ENCODE measurements at regions not wholly inside any gene's neighbourhood (a gene's known extent, or its start where the extent isn't known, plus 50 kb on each side); places are given as distances from the start of the nearest gene placed in this dataset.
"Not testable (repeated sequence)": the region's sequence is repeated elsewhere in the genome, so short reads cannot be mapped to it uniquely, and the experiment has no call there.

GRCh38 chr2:132268284-132268976 lies 106.7 kb upstream of the ANKRD30BL start:
- H3K27me3 Mint-ChIP-seq, H3K9me3 Mint-ChIP-seq, H3K36me3 Mint-ChIP-seq, H3K4me1 Mint-ChIP-seq, H3K27ac Mint-ChIP-seq, ATAC-seq: not testable (repeated sequence)
- peak overlapping the region; percentile 40 for H3K4me3 Mint-ChIP-seq

- peaks cover under 1% of the 10 kb centered on the region for H3K9me3 Mint-ChIP-seq
- no peak overlapping the region for H3K4me3 Mint-ChIP-seq
- no peak for ATAC-seq
- H3K27me3 Mint-ChIP-seq, result peaks cover 2% of the 10 kb centered on the region
- no peaks in the 10 kb centered on the region for H3K36me3 Mint-ChIP-seq
- H3K4me1 Mint-ChIP-seq, result no peaks in the 10 kb centered on the region
- H3K27ac Mint-ChIP-seq, result no peak overlapping the region
These were observed 107.3 kb upstream of the ANKRD30BL start for GRCh38 chr2:132268977-132269523.

GRCh38 chr2:132270255-132270654 lies 108.5 kb upstream of the ANKRD30BL start:
- Mint-ChIP-seq H3K27me3 (peaks cover 8% of the 10 kb centered on the region), H3K9me3 (peaks cover 3% of the 10 kb centered on the region), H3K36me3 (no peaks in the 10 kb centered on the region), H3K4me1 (no peaks in the 10 kb centered on the region), H3K4me3 (no peak overlapping the region), H3K27ac (no peak overlapping the region)
- no peak for ATAC-seq

GRCh38 chr2:132270981-132271546 lies 109.3 kb upstream of the ANKRD30BL start:
- H3K36me3 Mint-ChIP-seq, result no peaks in the 10 kb centered on the region
- no peak for ATAC-seq
- peaks cover 8% of the 10 kb centered on the region for H3K27me3 Mint-ChIP-seq
- peaks cover 3% of the 10 kb centered on the region for H3K9me3 Mint-ChIP-seq
- H3K4me1 Mint-ChIP-seq, result no peaks in the 10 kb centered on the region
- no peak overlapping the region for H3K27ac Mint-ChIP-seq
- no peak overlapping the region for H3K4me3 Mint-ChIP-seq

GRCh38 chr2:132271794-132272193 lies 110.0 kb upstream of the ANKRD30BL start:
- not testable (repeated sequence) for H3K4me1 Mint-ChIP-seq, H3K36me3 Mint-ChIP-seq, H3K4me3 Mint-ChIP-seq, H3K27ac Mint-ChIP-seq, ATAC-seq, H3K9me3 Mint-ChIP-seq, H3K27me3 Mint-ChIP-seq

GRCh38 chr2:132272713-132273112 lies 111.0 kb upstream of the ANKRD30BL start:
- Mint-ChIP-seq H3K4me1 (no peaks in the 10 kb centered on the region), H3K9me3 (peaks cover 6% of the 10 kb centered on the region), H3K27me3 (peaks cover 8% of the 10 kb centered on the region), H3K36me3 (no peaks in the 10 kb centered on the region), H3K4me3 (no peak overlapping the region), H3K27ac (no peak overlapping the region)
- no peak for ATAC-seq

GRCh38 chr2:132273585-132273984 lies 111.8 kb upstream of the ANKRD30BL start:
- not testable (repeated sequence) for H3K36me3 Mint-ChIP-seq, H3K27me3 Mint-ChIP-seq, H3K27ac Mint-ChIP-seq, ATAC-seq, H3K4me1 Mint-ChIP-seq, H3K9me3 Mint-ChIP-seq, H3K4me3 Mint-ChIP-seq

GRCh38 chr2:132274000-132274399 lies 112.2 kb upstream of the ANKRD30BL start:
- no peak overlapping the region for H3K4me3 Mint-ChIP-seq
- H3K27ac Mint-ChIP-seq, result no peak overlapping the region
- H3K27me3 Mint-ChIP-seq, result peaks cover 8% of the 10 kb centered on the region
- H3K36me3 Mint-ChIP-seq, result no peaks in the 10 kb centered on the region
- peaks cover 9% of the 10 kb centered on the region for H3K9me3 Mint-ChIP-seq
- no peaks in the 10 kb centered on the region for H3K4me1 Mint-ChIP-seq
- no peak for ATAC-seq

GRCh38 chr2:132275396-132275795 lies 113.6 kb upstream of the ANKRD30BL start:
- peaks cover 8% of the 10 kb centered on the region for H3K27me3 Mint-ChIP-seq
- H3K9me3 Mint-ChIP-seq, result peaks cover 9% of the 10 kb centered on the region
- no peak overlapping the region for H3K4me3 Mint-ChIP-seq
- no peak for ATAC-seq
- H3K27ac Mint-ChIP-seq, result no peak overlapping the region
- H3K36me3 Mint-ChIP-seq, result no peaks in the 10 kb centered on the region
- H3K4me1 Mint-ChIP-seq, result no peaks in the 10 kb centered on the region

GRCh38 chr2:132276571-132276981 lies 114.8 kb upstream of the ANKRD30BL start:
- Mint-ChIP-seq H3K9me3 (peaks cover 10% of the 10 kb centered on the region), H3K27me3 (peaks cover 13% of the 10 kb centered on the region), H3K36me3 (no peaks in the 10 kb centered on the region), H3K4me1 (no peaks in the 10 kb centered on the region), H3K27ac (no peak overlapping the region), H3K4me3 (no peak overlapping the region)
- ATAC-seq, result no peak

GRCh38 chr2:132278267-132278666 lies 116.5 kb upstream of the ANKRD30BL start:
- H3K36me3 Mint-ChIP-seq, result no peaks in the 10 kb centered on the region
- peaks cover 14% of the 10 kb centered on the region for H3K9me3 Mint-ChIP-seq
- H3K4me1 Mint-ChIP-seq, result no peaks in the 10 kb centered on the region
- no peak overlapping the region for H3K27ac Mint-ChIP-seq
- H3K4me3 Mint-ChIP-seq, result no peak overlapping the region
- no peak for ATAC-seq
- H3K27me3 Mint-ChIP-seq, result peaks cover 20% of the 10 kb centered on the region

- H3K4me3 Mint-ChIP-seq, result no peak overlapping the region
- peaks cover 15% of the 10 kb centered on the region for H3K27me3 Mint-ChIP-seq
- H3K36me3 Mint-ChIP-seq, result no peaks in the 10 kb centered on the region
- no peaks in the 10 kb centered on the region for H3K4me1 Mint-ChIP-seq
- no peak overlapping the region for H3K27ac Mint-ChIP-seq
- peak; percentile 51 for ATAC-seq
- peaks cover 11% of the 10 kb centered on the region for H3K9me3 Mint-ChIP-seq
These were observed 117.6 kb upstream of the ANKRD30BL start for GRCh38 chr2:132279344-132279743.

GRCh38 chr2:132279930-132280615 lies 118.3 kb upstream of the ANKRD30BL start:
- Mint-ChIP-seq H3K4me3 (no peak overlapping the region), H3K36me3 (no peaks in the 10 kb centered on the region), H3K9me3 (peaks cover 11% of the 10 kb centered on the region), H3K27me3 (peaks cover 13% of the 10 kb centered on the region), H3K27ac (no peak overlapping the region), H3K4me1 (no peaks in the 10 kb centered on the region)
- peak; percentile 56 for ATAC-seq

GRCh38 chr2:132280912-132281311 lies 119.2 kb upstream of the ANKRD30BL start:
- Mint-ChIP-seq H3K9me3 (peaks cover 11% of the 10 kb centered on the region), H3K4me3 (no peak overlapping the region), H3K4me1 (no peaks in the 10 kb centered on the region), H3K27ac (no peak overlapping the region), H3K36me3 (no peaks in the 10 kb centered on the region), H3K27me3 (peaks cover 13% of the 10 kb centered on the region)
- no peak for ATAC-seq

GRCh38 chr2:132282104-132282503 lies 120.4 kb upstream of the ANKRD30BL start:
- not testable (repeated sequence) for H3K9me3 Mint-ChIP-seq, H3K27ac Mint-ChIP-seq, ATAC-seq, H3K4me3 Mint-ChIP-seq, H3K4me1 Mint-ChIP-seq, H3K36me3 Mint-ChIP-seq
- H3K27me3 Mint-ChIP-seq, result peaks cover 13% of the 10 kb centered on the region

- no peak for ATAC-seq
These were observed 121.2 kb upstream of the ANKRD30BL start for GRCh38 chr2:132282911-132283310.

More at GRCh38 chr2:132282911-132283310, 121.2 kb upstream of the ANKRD30BL start:
- H3K36me3 Mint-ChIP-seq, result no peaks in the 10 kb centered on the region
- peaks cover 6% of the 10 kb centered on the region for H3K9me3 Mint-ChIP-seq
- no peaks in the 10 kb centered on the region for H3K4me1 Mint-ChIP-seq
- H3K27me3 Mint-ChIP-seq, result peaks cover 13% of the 10 kb centered on the region
- no peak overlapping the region for H3K4me3 Mint-ChIP-seq
- H3K27ac Mint-ChIP-seq, result no peak overlapping the region
